ENCODE measurements at regions not wholly inside any gene's neighbourhood (a gene's known extent, or its start where the extent isn't known, plus 50 kb on each side); places are given as distances from the start of the nearest gene placed in this dataset.
"Not testable (repeated sequence)": the region's sequence is repeated elsewhere in the genome, so short reads cannot be mapped to it uniquely, and the experiment has no call there.

GRCh38 chr1:105558023-105558422, 1498.5 kb upstream of the PRMT6 start:
- no peaks in the 10 kb centered on the region for H3K79me2 ChIP-seq (ENCODE audit: control insufficient read depth, insufficient read depth, low read length, unreplicated experiment)
- H3K4me3 ChIP-seq (ENCODE audit: low read depth, low read length) = no peak overlapping the region
- no peaks in the 10 kb centered on the region for H3K36me3 ChIP-seq (ENCODE audit: insufficient read depth, low read length)
- H2AFZ ChIP-seq (ENCODE audit: low read length, unreplicated experiment) = no peak overlapping the region
- no peaks in the 10 kb centered on the region for H3K27me3 ChIP-seq (ENCODE audit: insufficient read depth, low read length)
- no peak overlapping the region for H3K27ac ChIP-seq (ENCODE audit: low read depth, low read length)
- H3K4me1 ChIP-seq (ENCODE audit: control insufficient read depth, insufficient read depth, low read length, unreplicated experiment) = no peaks in the 10 kb centered on the region

GRCh38 chr1:105565006-105565405, 1491.5 kb upstream of the PRMT6 start:
- Histone ChIP-seq H3K27ac (ENCODE audit: low read depth, low read length) (no peak overlapping the region), H3K4me1 (ENCODE audit: control insufficient read depth, insufficient read depth, low read length, unreplicated experiment) (no peaks in the 10 kb centered on the region), H3K36me3 (ENCODE audit: insufficient read depth, low read length) (no peaks in the 10 kb centered on the region), H3K27me3 (ENCODE audit: insufficient read depth, low read length) (no peaks in the 10 kb centered on the region), H2AFZ (ENCODE audit: low read length, unreplicated experiment) (no peak overlapping the region), H3K4me3 (ENCODE audit: low read depth, low read length) (no peak overlapping the region), H3K79me2 (ENCODE audit: control insufficient read depth, insufficient read depth, low read length, unreplicated experiment) (no peaks in the 10 kb centered on the region)

GRCh38 chr1:105585791-105586190, 1470.7 kb upstream of the PRMT6 start:
- no peak overlapping the region for H2AFZ ChIP-seq (ENCODE audit: low read length, unreplicated experiment)
- H3K36me3 ChIP-seq (ENCODE audit: insufficient read depth, low read length) = no peaks in the 10 kb centered on the region
- no peaks in the 10 kb centered on the region for H3K4me1 ChIP-seq (ENCODE audit: control insufficient read depth, insufficient read depth, low read length, unreplicated experiment)
- no peaks in the 10 kb centered on the region for H3K27me3 ChIP-seq (ENCODE audit: insufficient read depth, low read length)
- H3K27ac ChIP-seq (ENCODE audit: low read depth, low read length) = no peak overlapping the region
- no peak overlapping the region for H3K4me3 ChIP-seq (ENCODE audit: low read depth, low read length)
- no peaks in the 10 kb centered on the region for H3K79me2 ChIP-seq (ENCODE audit: control insufficient read depth, insufficient read depth, low read length, unreplicated experiment)

DNA sequence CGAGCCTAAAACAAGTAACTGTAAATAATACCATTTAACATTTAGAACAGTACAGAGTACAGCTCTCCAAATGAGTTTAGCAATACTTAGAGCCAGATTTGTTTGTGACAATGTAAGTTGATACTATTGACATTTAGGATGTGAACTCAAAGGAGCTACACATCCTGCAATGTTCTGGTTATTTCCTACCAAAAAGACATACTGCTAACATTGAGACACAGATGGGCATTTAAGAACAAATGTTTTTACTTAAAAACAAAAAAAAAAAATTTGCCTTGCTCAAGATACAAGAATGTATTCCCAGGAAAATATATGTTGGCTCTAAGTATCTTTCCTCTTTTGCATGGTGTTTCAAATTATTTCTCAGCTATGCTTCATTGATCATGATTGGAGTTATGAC, 1464.8 kb upstream of the PRMT6 start:
- no peaks in the 10 kb centered on the region for H3K79me2 ChIP-seq (ENCODE audit: control insufficient read depth, insufficient read depth, low read length, unreplicated experiment)
- H3K36me3 ChIP-seq (ENCODE audit: insufficient read depth, low read length) = no peaks in the 10 kb centered on the region
- H3K4me3 ChIP-seq (ENCODE audit: low read depth, low read length) = no peak overlapping the region
- no peak overlapping the region for H3K27ac ChIP-seq (ENCODE audit: low read depth, low read length)
- no peak overlapping the region for H2AFZ ChIP-seq (ENCODE audit: low read length, unreplicated experiment)
- H3K27me3 ChIP-seq (ENCODE audit: insufficient read depth, low read length) = no peaks in the 10 kb centered on the region
- no peaks in the 10 kb centered on the region for H3K4me1 ChIP-seq (ENCODE audit: control insufficient read depth, insufficient read depth, low read length, unreplicated experiment)

DNA sequence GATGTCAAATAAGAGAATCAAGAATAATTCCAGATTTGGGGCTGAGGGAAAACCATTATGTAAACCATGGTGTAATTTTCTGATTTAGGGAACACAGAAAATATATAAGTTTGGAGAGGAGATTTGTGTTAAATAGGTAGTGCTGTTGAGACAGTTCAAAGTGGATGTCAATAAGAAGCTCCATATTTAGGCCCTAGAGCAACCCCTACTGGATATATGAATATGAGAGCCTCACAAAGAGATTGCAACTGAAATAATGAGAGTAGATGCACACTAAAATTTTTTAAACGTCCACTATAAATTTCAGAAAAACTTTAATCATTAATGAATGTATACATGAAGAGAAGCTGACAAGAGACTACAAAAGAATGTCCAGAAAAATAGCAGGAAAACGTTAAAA, 1447.8 kb upstream of the PRMT6 start:
- Histone ChIP-seq H3K36me3 (ENCODE audit: insufficient read depth, low read length) (no peaks in the 10 kb centered on the region), H2AFZ (ENCODE audit: low read length, unreplicated experiment) (no peak overlapping the region), H3K27ac (ENCODE audit: low read depth, low read length) (no peak overlapping the region), H3K4me1 (ENCODE audit: control insufficient read depth, insufficient read depth, low read length, unreplicated experiment) (no peaks in the 10 kb centered on the region), H3K4me3 (ENCODE audit: low read depth, low read length) (no peak overlapping the region), H3K79me2 (ENCODE audit: control insufficient read depth, insufficient read depth, low read length, unreplicated experiment) (no peaks in the 10 kb centered on the region), H3K27me3 (ENCODE audit: insufficient read depth, low read length) (no peaks in the 10 kb centered on the region)

DNA sequence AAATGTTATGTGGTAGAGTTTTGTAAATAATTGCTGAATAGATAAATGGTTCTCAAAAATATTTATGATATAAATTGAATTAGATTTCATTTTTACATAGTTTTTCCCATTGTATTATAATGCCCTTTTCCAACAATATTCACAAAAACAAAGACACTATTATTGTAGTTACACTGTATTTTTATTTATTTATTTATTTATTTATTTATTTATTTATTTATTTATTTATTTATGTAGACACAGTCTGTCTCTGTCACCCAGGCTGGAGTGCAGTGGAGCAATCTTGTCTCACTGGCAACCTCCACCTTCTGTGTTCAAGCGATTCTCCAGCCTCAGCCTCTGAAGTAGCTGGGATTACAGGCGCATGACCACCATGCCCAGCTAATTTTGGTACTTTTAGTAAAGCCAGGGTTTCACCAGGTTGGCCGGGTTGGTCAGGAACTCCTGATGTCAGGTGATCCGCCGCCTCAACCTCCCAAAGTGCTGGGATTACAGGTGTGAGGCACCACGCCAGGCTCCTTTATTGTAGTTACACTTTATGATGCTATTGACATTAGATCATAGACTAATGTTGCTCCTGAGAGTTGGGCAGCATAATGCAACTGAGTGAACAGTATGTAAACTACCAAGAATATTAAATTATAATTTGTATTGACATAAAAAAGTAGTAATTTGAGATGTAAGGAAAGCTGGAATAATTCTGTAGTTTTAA, 1430.0 kb upstream of the PRMT6 start:
- no peaks in the 10 kb centered on the region for H3K36me3 ChIP-seq (ENCODE audit: insufficient read depth, low read length)

DNA sequence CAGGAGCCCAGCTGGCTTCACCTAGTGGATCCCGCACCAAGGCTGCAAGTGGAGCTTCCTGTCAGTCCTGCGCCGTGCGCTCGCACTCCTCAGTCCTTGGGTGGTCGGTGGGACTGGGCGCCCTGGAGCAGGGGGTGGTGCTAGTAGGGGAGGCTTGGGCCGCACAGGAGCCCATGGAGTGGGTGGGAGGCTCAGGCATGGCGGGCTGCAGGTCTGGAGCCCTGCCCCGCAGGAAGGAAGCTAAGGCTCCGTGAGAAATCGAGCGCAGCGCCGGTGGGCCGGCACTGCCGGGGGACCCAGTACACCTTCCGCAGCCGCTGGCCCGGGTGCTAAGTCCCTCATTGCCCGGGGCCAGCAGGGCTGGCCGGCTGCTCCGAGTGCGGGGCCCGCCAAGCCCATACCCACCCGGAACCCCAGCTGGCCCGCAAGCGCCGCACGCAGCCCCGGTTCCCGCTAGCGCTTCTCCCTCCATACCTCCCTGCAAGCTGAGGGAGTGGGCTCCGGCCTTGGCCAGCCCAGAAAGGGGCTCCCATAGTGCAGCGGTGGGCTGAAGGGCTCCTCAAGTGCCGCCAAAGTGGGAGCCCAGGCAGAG, 1425.2 kb upstream of the PRMT6 start:
- not testable (repeated sequence) for H3K27me3 ChIP-seq (ENCODE audit: insufficient read depth, low read length); H3K27ac ChIP-seq (ENCODE audit: low read depth, low read length); H3K4me1 ChIP-seq (ENCODE audit: control insufficient read depth, insufficient read depth, low read length, unreplicated experiment); H3K79me2 ChIP-seq (ENCODE audit: control insufficient read depth, insufficient read depth, low read length, unreplicated experiment); H3K4me3 ChIP-seq (ENCODE audit: low read depth, low read length); H2AFZ ChIP-seq (ENCODE audit: low read length, unreplicated experiment); H3K36me3 ChIP-seq (ENCODE audit: insufficient read depth, low read length)

More for the DNA sequence above, 1430.0 kb upstream of the PRMT6 start:
- Histone ChIP-seq H3K79me2 (ENCODE audit: control insufficient read depth, insufficient read depth, low read length, unreplicated experiment) (no peaks in the 10 kb centered on the region), H3K4me1 (ENCODE audit: control insufficient read depth, insufficient read depth, low read length, unreplicated experiment) (no peaks in the 10 kb centered on the region), H3K27ac (ENCODE audit: low read depth, low read length) (no peak overlapping the region), H3K27me3 (ENCODE audit: insufficient read depth, low read length) (no peaks in the 10 kb centered on the region), H2AFZ (ENCODE audit: low read length, unreplicated experiment) (no peak overlapping the region), H3K4me3 (ENCODE audit: low read depth, low read length) (no peak overlapping the region)

GRCh38 chr1:105632342-105633196, 1423.9 kb upstream of the PRMT6 start:
- Histone ChIP-seq H3K36me3 (ENCODE audit: insufficient read depth, low read length) (no peaks in the 10 kb centered on the region), H3K27ac (ENCODE audit: low read depth, low read length) (no peak overlapping the region), H3K4me3 (ENCODE audit: low read depth, low read length) (no peak overlapping the region), H3K4me1 (ENCODE audit: control insufficient read depth, insufficient read depth, low read length, unreplicated experiment) (no peaks in the 10 kb centered on the region), H3K27me3 (ENCODE audit: insufficient read depth, low read length) (no peaks in the 10 kb centered on the region), H2AFZ (ENCODE audit: low read length, unreplicated experiment) (no peak overlapping the region), H3K79me2 (ENCODE audit: control insufficient read depth, insufficient read depth, low read length, unreplicated experiment) (no peaks in the 10 kb centered on the region)

GRCh38 chr1:105636052-105636451, 1420.4 kb upstream of the PRMT6 start:
- Histone ChIP-seq H3K4me1 (ENCODE audit: control insufficient read depth, insufficient read depth, low read length, unreplicated experiment) (no peaks in the 10 kb centered on the region), H3K27ac (ENCODE audit: low read depth, low read length) (no peak overlapping the region), H3K79me2 (ENCODE audit: control insufficient read depth, insufficient read depth, low read length, unreplicated experiment) (no peaks in the 10 kb centered on the region), H3K4me3 (ENCODE audit: low read depth, low read length) (no peak overlapping the region), H3K27me3 (ENCODE audit: insufficient read depth, low read length) (no peaks in the 10 kb centered on the region), H3K36me3 (ENCODE audit: insufficient read depth, low read length) (no peaks in the 10 kb centered on the region), H2AFZ (ENCODE audit: low read length, unreplicated experiment) (no peak overlapping the region)

- Histone ChIP-seq H3K27ac (ENCODE audit: low read depth, low read length) (no peak overlapping the region), H2AFZ (ENCODE audit: low read length, unreplicated experiment) (no peak overlapping the region), H3K79me2 (ENCODE audit: control insufficient read depth, insufficient read depth, low read length, unreplicated experiment) (no peaks in the 10 kb centered on the region), H3K36me3 (ENCODE audit: insufficient read depth, low read length) (no peaks in the 10 kb centered on the region), H3K4me3 (ENCODE audit: low read depth, low read length) (no peak overlapping the region), H3K4me1 (ENCODE audit: control insufficient read depth, insufficient read depth, low read length, unreplicated experiment) (no peaks in the 10 kb centered on the region), H3K27me3 (ENCODE audit: insufficient read depth, low read length) (no peaks in the 10 kb centered on the region)
Observed at GRCh38 chr1:105641407-105641806, 1415.1 kb upstream of the PRMT6 start.

All from ACC112 (cell line).